Jurkat, Clone E6-1 (cell line): ENCODE measurements at regions not wholly inside any gene's neighbourhood (a gene's known extent, or its start where the extent isn't known, plus 50 kb on each side); places are given as distances from the start of the nearest gene placed in this dataset.
"Not testable (repeated sequence)": the region's sequence is repeated elsewhere in the genome, so short reads cannot be mapped to it uniquely, and the experiment has no call there.

Experiments
- DNase-seq: peaks from one replicate; pipeline ENCODE4 v3.0.0-alpha.2; 2011; ENCODE audit warnings: low read depth, low spot score
- H3K4me3 ChIP-seq: 2 replicates; pipeline ENCODE4 v1.5.1; 2011; ENCODE audit warnings: mild to moderate bottlenecking, low read length, control low read depth, moderate library complexity

GRCh38 chr3:176904506-176904905, 292.8 kb downstream of the TBL1XR1 start:
- H3K4me3 ChIP-seq = no peak overlapping the region
- DNase-seq = no peak

GRCh38 chr3:176896640-176897039, 300.6 kb downstream of the TBL1XR1 start:
- DNase-seq = no peak
- no peak overlapping the region for H3K4me3 ChIP-seq

GRCh38 chr3:176896165-176896564, 301.1 kb downstream of the TBL1XR1 start:
- no peak overlapping the region for H3K4me3 ChIP-seq
- DNase-seq = no peak

DNA sequence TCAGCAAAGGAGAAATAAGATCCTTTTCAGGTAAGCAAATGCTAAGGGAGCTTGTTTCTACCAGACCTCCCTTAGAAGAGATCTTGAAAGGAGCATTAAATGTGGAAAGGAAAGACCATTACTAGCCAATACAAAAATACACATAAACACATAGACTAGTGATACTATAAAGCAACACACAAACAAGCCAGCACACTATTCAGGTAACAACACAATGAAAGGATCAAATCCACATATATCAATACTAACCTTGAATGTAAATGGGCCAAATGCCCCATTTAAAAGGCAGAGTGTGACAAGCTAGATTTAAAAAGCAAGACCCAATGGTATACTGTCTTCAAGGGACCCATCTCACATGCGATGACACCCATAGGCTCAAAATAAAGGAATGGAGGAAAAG, 317.6 kb downstream of the TBL1XR1 start:
- DNase-seq = no peak
- H3K4me3 ChIP-seq = no peak overlapping the region

DNA sequence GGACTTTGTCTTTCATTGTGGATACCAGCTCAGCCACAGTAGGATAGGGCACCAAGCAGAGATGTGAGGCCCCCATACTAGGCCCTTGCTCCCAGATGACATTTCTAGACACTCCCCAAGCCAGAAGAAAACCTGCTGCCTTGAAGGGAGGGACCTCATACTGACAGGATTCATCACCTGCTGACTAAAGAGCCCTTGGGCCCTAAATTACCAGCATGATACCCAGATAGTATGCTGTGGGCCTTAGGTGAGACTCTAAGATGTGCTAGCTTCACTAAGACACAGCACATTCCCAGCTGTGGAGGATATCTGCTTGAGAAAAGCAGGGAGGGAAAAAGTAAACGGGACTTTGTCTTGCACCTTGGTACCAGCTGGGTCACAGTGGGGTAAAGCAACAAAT, 324.0 kb downstream of the TBL1XR1 start:
- no peak for DNase-seq

DNA sequence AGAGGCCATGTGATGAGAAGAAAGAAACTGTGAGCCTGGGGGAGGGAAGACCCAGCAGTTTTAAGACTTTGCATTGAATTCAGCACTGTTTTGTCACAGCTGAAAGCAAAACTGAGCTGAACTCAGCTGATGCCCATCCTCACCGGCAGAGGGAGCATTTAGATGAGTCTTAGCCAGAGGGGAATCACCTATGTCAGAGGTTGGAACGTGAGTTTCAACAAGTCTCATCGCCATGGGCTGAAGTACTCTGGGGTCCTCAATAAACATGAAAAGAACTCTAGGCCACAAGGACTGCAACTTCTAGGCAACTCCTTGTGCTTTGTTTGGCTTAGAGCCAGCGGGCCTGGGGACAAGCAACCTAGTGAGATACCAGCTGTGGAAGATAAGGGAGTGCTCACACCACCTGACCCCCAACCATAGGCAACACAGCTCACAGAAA, 324.5 kb downstream of the TBL1XR1 start:
- H3K4me3 ChIP-seq = no peak overlapping the region
- DNase-seq = peak; percentile 63

More for the DNA sequence above, 324.0 kb downstream of the TBL1XR1 start:
- no peak overlapping the region for H3K4me3 ChIP-seq

DNA sequence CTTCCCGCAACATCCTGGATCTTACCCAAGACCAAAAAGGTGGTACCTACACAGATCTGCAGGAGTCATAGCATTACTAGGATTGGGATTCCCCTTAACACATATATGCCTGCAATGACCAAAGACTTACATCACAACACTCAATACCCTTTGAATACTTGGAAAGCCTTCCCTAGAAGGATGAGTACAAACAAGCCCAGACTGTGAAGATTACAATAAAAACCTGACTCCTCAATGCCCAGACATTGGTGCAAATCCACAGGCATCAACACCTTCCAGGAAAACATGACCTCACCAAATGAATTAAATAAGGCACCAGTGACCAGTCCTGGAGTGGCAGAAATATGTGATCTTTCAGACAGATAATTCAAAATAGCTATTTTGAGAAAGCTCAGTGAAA, 326.8 kb downstream of the TBL1XR1 start:
- H3K4me3 ChIP-seq = no peak overlapping the region
- no peak for DNase-seq

DNA sequence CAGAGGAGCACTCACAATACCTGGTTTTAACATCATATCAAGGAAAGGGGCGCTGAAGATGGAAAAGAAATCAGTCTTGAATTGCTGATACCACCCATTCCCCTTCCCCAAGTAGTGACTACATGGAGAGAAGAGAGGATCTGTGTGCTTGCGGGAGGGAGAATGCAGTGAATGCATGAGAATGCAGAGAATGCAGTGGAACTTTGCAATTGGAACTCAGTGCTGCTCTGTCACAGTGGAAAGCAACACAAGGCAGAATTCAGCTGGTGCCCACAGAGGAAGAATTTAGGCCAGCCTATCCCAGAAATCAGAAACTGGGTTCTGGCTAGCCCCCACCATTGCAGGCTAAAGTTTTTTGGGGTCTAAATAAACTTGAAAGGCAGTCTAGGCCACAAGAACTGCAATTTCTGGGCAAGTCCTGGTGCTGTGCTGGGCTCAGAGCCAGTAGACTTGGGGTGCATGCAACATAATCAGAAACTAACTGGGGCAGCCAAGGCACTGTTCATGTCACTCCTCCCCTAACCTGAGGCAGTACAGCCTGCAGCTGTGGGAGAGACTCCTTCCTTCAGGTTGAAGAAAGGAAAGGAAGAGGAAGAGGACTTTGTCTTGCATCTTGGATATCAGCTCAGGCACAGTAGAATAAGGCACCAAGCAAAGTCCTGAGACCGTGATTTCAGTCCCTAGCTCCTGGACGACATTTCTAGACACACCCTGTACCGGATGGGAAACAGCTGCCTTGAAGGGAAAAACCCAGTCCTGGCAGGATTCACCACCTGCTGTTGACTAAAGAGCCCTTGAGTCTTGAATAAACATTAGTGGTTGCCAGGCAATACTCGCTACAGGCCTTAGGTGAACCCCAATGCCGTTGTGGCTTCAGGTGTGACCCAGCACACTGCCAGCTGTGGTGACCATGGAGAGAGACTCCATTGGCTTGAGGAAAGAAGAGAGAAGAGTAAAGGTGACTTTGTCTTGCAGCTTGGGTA, 329.3 kb downstream of the TBL1XR1 start:
- DNase-seq = no peak
- H3K4me3 ChIP-seq = no peak overlapping the region

DNA sequence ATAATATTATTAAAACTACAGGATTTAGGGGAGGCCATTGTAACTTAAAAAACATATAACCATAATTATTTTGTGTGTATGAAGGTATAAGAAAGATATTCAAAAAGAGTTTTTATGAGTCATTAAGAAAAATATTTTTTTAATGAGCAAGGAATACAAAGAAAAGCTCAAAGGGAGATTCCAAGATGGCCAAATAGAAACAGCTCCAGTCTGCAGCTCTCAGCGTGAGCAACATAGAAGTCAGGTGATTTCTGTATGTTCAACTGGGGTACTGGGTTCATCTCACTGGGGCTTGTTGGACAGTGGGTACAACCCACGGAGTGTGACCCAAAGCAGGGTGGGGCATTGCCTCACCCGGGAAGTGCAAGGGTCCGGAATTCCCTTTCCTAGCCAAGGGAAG, 336.1 kb downstream of the TBL1XR1 start:
- no peak for DNase-seq
- H3K4me3 ChIP-seq = no peak overlapping the region

- H3K4me3 ChIP-seq = no peak overlapping the region
- no peak for DNase-seq
Observed at GRCh38 chr3:176856721-176857120, 340.6 kb downstream of the TBL1XR1 start.

- DNase-seq = no peak
- H3K4me3 ChIP-seq = no peak overlapping the region
Observed at GRCh38 chr3:176855901-176856486, 341.3 kb downstream of the TBL1XR1 start.

GRCh38 chr3:176855213-176855612, 342.1 kb downstream of the TBL1XR1 start:
- no peak for DNase-seq
- no peak overlapping the region for H3K4me3 ChIP-seq

GRCh38 chr3:176850498-176850897, 346.8 kb downstream of the TBL1XR1 start:
- no peak for DNase-seq
- no peak overlapping the region for H3K4me3 ChIP-seq

- H3K4me3 ChIP-seq = no peak overlapping the region
- no peak for DNase-seq
Observed at GRCh38 chr3:176848431-176849214, 348.7 kb downstream of the TBL1XR1 start.

DNA sequence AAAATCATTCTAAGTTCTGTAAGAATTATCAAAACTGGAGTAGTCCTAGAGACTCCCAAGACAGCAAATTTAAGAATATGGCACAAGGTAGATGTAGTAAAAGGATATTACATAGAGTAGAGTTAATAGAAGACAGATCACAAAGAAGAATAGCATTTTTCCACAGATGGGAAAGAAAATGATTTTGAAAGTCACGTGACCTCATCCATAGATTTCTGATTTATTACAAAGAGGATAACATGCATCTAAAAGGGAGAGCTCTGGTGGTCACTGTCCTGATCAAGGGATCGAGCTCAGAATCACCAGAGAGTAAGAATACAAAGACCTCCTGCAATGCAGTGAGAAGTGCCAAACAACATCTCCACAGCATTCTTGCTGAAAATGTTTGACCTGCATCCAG, 354.4 kb downstream of the TBL1XR1 start:
- DNase-seq = no peak
- no peak overlapping the region for H3K4me3 ChIP-seq

DNA sequence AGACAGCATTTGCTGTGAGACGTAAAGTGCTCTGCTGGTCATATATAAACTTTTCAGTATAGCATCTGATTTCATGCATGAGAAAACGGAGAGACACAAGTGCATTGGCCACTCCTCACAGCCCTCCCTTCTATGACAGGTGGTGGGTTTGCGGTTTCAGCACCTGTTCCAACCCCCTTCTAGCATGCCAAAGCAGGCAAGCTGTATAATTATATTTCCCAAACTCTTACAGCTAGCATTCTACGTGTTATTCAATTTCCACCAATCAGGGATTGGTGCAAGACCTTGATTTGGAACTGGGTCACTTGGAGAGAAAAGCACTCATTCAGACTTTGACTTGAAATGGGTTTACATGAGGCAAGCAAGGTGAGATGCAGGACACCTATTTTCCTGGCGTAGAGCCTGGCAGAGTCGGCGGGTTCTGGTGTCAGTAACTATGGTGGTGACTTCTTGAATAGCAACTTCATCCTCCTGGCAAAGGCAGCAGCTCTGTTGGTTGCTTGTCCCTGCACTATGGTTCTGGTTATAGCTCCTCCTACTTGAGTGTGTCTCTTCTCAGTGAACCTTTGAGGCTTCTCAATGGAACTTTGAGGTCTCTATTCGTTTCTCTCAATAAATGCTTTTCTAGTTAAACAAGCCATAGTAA, 356.5 kb downstream of the TBL1XR1 start:
- DNase-seq = peak; percentile 6
- no peak overlapping the region for H3K4me3 ChIP-seq

- DNase-seq = no peak
- H3K4me3 ChIP-seq = no peak overlapping the region
Observed at GRCh38 chr3:176839901-176840300, 357.4 kb downstream of the TBL1XR1 start.

GRCh38 chr3:176839466-176839865, 357.8 kb downstream of the TBL1XR1 start:
- H3K4me3 ChIP-seq = no peak overlapping the region
- no peak for DNase-seq

- DNase-seq = not testable (repeated sequence)
Observed at GRCh38 chr3:176827244-176827643, 370.0 kb downstream of the TBL1XR1 start.

More at GRCh38 chr3:176827244-176827643, 370.0 kb downstream of the TBL1XR1 start:
- not testable (repeated sequence) for H3K4me3 ChIP-seq
